Cardiac muscle cell (in vitro differentiated cells and primary cell): ENCODE measurements at regions not wholly inside any gene's neighbourhood (a gene's known extent, or its start where the extent isn't known, plus 50 kb on each side); places are given as distances from the start of the nearest gene placed in this dataset.
"Not testable (repeated sequence)": the region's sequence is repeated elsewhere in the genome, so short reads cannot be mapped to it uniquely, and the experiment has no call there.

Experiments used
- DNase-seq, 2 donors: peaks; one replicate each; pipeline versions ENCODE4 v3.0.0 to v3.0.0-alpha.2; 2010 to 2017; ENCODE audit warnings: low read depth in 1 of 2, low spot score in 1 of 2
- H3K27ac ChIP-seq: fragments of 200-600 bp; sonication (generic); 2 replicates; pipeline ENCODE4 v1.5.1; 2016
- H3K27me3 ChIP-seq: fragments of 200-600 bp; sonication (generic); 2 replicates; pipeline ENCODE4 v1.6.0; 2016; ENCODE audit warnings: control low read depth
- H3K36me3 ChIP-seq: fragments of 200-600 bp; sonication (generic); 2 replicates; pipeline ENCODE4 v1.5.1; 2016; ENCODE audit warnings: control low read depth
- H3K4me1 ChIP-seq: fragments of 200-600 bp; sonication (generic); 2 replicates; pipeline ENCODE4 v1.8.1; 2017; ENCODE audit warnings: low read depth, mild to moderate bottlenecking, mixed run types
- H3K4me3 ChIP-seq: fragments of 200-600 bp; sonication (generic); 2 replicates; pipeline ENCODE4 v1.5.1; 2016; ENCODE audit warnings: mild to moderate bottlenecking
- H3K9me3 ChIP-seq: fragments of 200-600 bp; sonication (generic); 2 replicates; pipeline ENCODE4 v1.5.1; 2017; ENCODE audit warnings: low read depth, mild to moderate bottlenecking, control low read depth

GRCh38 chr9:41643571-41644279 lies 454.6 kb upstream of the ZNG1F start:
- H3K36me3 ChIP-seq, H3K4me1 ChIP-seq, H3K27ac ChIP-seq, H3K27me3 ChIP-seq, H3K9me3 ChIP-seq: not testable (repeated sequence)
- peak overlapping the region; percentile 26 for H3K4me3 ChIP-seq
- DNase-seq: peak; percentile 66 to 76

DNA sequence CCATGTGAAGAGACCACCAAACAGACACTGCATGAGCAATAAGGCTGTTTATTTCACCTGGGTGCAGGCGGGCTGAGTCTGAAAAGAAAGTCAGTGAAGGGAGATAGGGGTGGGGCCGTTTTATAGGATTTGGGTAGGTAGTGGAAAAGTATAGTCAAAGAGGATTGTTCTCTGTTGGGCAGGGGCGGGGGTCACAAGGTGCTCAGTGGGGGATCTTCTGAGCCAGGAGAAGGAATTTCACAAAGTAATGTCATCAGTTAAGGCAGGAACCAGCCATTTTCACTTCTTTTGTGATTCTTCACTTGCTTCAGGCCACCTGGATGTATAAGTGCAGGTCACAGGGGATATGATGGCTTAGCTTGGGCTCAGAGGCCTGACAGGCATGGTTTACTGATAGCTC lies 444.6 kb upstream of the ZNG1F start:
- not testable (repeated sequence) for DNase-seq, H3K27me3 ChIP-seq, H3K9me3 ChIP-seq, H3K4me1 ChIP-seq, H3K27ac ChIP-seq, H3K4me3 ChIP-seq, H3K36me3 ChIP-seq

GRCh38 chr9:41623666-41624065 lies 434.5 kb upstream of the ZNG1F start:
- H3K27me3 ChIP-seq, H3K27ac ChIP-seq, H3K4me1 ChIP-seq, H3K4me3 ChIP-seq, H3K9me3 ChIP-seq, H3K36me3 ChIP-seq, DNase-seq: not testable (repeated sequence)

DNA sequence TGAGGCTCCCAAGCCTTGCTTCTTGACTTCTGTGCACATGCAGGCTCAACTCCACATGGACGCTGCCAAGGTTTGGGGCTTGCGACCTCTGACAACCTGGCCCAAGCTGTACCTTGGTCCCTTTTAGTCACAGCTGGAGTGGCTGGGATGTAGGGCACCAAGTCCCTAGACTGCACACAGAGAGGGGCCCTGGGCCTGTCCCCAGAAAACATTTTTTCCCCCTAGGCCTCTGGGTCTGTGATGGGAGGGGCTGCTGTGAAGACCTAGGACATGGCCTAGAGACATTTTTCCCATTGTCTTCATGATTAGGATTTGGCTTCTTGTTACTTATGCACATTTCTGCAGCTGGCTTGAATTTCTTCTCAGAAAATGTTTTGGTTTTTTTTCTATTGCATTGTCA lies 430.1 kb upstream of the ZNG1F start:
- not testable (repeated sequence) for DNase-seq, H3K4me1 ChIP-seq, H3K9me3 ChIP-seq, H3K36me3 ChIP-seq, H3K4me3 ChIP-seq, H3K27ac ChIP-seq, H3K27me3 ChIP-seq

- not testable (repeated sequence) for H3K27ac ChIP-seq, H3K27me3 ChIP-seq, H3K4me1 ChIP-seq, H3K4me3 ChIP-seq, H3K36me3 ChIP-seq, H3K9me3 ChIP-seq, DNase-seq
Observed at GRCh38 chr9:41606961-41607547, 417.9 kb upstream of the ZNG1F start.

- H3K4me3 ChIP-seq, H3K9me3 ChIP-seq, DNase-seq, H3K27ac ChIP-seq, H3K36me3 ChIP-seq, H3K27me3 ChIP-seq, H3K4me1 ChIP-seq: not testable (repeated sequence)
Observed at GRCh38 chr9:41565572-41565971, 376.5 kb upstream of the ZNG1F start.
